Endometrium (tissue), 2 donors: ENCODE measurements at regions not wholly inside any gene's neighbourhood (a gene's known extent, or its start where the extent isn't known, plus 50 kb on each side); places are given as distances from the start of the nearest gene placed in this dataset.

ENCODE experiments used
- FAIRE-seq: peaks from 2 replicates; lab custom pipeline; 2012; peaks lifted over from hg19 to GRCh38; lab: Jason Lieb, UNC
- donor health status: control.
- donor health status: control.

GRCh38 chr22:48366056-48366455, 1461.6 kb downstream of the BRD1 start:
- FAIRE-seq: no peak

- no peak for FAIRE-seq
Measured at GRCh38 chr22:48365386-48365785, 1462.3 kb downstream of the BRD1 start.

- no peak for FAIRE-seq
Measured at GRCh38 chr22:48362721-48363404, 1464.8 kb downstream of the BRD1 start.

- FAIRE-seq: no peak
Measured at GRCh38 chr22:48361099-48361639, 1466.5 kb downstream of the BRD1 start.

- no peak for FAIRE-seq
Measured at GRCh38 chr22:48359613-48359965, 1468.1 kb downstream of the BRD1 start.

- no peak for FAIRE-seq
Measured at GRCh38 chr22:48358886-48359612, 1468.6 kb downstream of the BRD1 start.

- FAIRE-seq: no peak
Measured at GRCh38 chr22:48357961-48358360, 1469.7 kb downstream of the BRD1 start.

GRCh38 chr22:48357196-48357595, 1470.5 kb downstream of the BRD1 start:
- no peak for FAIRE-seq

- FAIRE-seq: no peak
Measured at GRCh38 chr22:48356731-48357130, 1470.9 kb downstream of the BRD1 start.

- no peak for FAIRE-seq
Measured at GRCh38 chr22:48354096-48354495, 1473.6 kb downstream of the BRD1 start.

GRCh38 chr22:48353116-48353947, 1474.3 kb downstream of the BRD1 start:
- no peak for FAIRE-seq

GRCh38 chr22:48352086-48352911, 1475.4 kb downstream of the BRD1 start:
- FAIRE-seq: no peak

GRCh38 chr22:48351376-48352085, 1476.1 kb downstream of the BRD1 start:
- FAIRE-seq: no peak

GRCh38 chr22:48350456-48350855, 1477.2 kb downstream of the BRD1 start:
- FAIRE-seq: no peak

- no peak for FAIRE-seq
Measured at GRCh38 chr22:48348855-48349254, 1478.8 kb downstream of the BRD1 start.

GRCh38 chr22:48347311-48347710, 1480.4 kb downstream of the BRD1 start:
- FAIRE-seq: no peak

- FAIRE-seq: no peak
Measured at GRCh38 chr22:48346911-48347310, 1480.8 kb downstream of the BRD1 start.

- no peak for FAIRE-seq
Measured at GRCh38 chr22:48346311-48346710, 1481.4 kb downstream of the BRD1 start.

- no peak for FAIRE-seq
Measured at GRCh38 chr22:48345631-48346030, 1482.0 kb downstream of the BRD1 start.

GRCh38 chr22:48343461-48343860, 1484.2 kb downstream of the BRD1 start:
- FAIRE-seq: no peak

GRCh38 chr22:48342732-48343131, 1484.9 kb downstream of the BRD1 start:
- no peak for FAIRE-seq
